GM21360 (cell line): ENCODE measurements at regions not wholly inside any gene's neighbourhood (a gene's known extent, or its start where the extent isn't known, plus 50 kb on each side); places are given as distances from the start of the nearest gene placed in this dataset.

Experiments
- ATAC-seq: cut with Tn5 transposase; IDR thresholded peaks from one replicate; pipeline ENCODE4 v1.9.1; 2021; ENCODE audit warnings: mild to moderate bottlenecking, moderate library complexity; ENCODE audit not compliant: unreplicated experiment

DNA sequence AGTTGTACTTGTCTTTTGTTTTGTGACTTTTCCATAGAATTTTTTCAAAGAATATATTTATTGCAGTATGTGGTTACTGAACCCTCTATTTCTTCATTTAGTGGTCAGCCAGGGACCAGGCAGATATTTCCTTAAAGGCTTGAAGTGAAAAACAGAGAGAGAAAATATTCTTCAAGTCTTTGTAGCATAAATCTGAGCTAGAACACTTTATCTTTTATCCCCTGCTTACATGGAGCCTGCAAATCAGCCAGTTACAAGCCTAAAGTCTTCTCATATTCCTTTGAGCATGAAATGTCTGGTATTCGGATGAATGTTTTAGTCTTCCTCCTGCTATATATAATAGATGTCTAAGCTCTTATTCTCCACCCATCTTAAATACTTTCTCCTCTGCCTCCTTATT, 1557.5 kb upstream of the ACVR2A start:
- no peak for ATAC-seq

DNA sequence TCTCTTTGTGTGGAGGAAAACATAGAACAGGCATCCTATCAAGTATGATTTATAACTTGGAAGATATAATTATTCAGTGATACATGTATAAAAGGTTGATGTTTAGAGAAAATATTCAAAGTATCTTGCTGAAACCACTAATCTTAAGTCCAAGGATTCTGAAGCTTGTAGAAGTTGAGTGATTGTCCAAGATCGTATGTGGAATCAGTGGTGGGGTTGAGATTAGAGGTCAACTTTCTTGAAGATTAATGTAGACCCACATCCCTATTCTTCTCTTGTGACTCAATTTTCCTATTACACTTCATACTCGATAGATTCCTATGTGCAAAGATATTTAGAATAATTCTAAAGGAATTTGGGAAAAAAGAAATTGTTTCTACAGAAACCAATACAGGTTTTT, 1565.9 kb upstream of the ACVR2A start:
- no peak for ATAC-seq

DNA sequence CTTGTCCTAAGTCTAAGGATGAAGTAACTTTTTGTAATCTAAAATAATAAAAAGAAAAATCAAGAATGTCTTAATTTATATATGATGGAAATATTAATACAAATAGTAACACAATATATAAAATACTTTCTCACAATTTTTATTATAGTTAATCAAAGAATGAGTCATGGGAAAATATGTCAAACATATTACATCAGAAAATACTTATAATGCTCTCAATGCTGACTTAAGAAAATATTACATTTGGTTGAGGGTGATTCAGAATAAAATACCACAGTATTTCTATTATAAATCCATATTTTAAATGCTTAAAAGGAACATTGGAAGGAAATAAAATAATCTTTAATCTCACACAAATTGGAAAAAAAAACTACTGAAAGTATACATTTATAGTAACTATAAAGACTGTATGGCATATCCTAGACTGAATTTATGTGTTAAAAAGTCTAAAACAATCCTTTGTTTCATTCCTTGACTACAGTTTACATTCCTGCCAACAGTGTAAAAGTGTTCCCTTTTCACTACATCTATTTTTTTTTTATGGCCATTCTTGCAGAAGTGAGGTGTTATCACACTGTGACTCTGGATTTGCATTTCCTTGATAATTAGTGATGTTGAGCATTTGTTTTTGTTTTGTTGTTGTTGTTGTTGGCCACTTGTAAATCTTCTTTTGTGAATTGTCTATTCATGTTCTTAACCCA, 1573.5 kb upstream of the ACVR2A start:
- no peak for ATAC-seq

DNA sequence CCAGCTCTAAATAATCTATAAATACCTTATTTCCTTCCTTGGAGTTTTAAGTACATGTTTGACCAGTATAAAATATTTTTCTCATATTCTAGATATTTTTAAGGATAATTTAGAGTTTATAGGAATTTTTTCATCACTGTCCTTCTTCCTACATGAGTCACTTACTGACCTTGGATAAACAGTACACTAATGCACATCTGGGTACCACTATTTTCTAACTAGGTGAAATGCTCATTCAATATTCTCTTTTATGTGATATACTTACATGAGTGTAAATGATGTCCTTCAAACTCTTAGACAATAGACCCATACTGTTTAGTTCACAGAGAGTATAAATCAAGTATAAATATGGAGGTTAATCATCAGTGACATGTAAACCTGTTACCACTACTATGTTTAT, 1574.2 kb upstream of the ACVR2A start:
- ATAC-seq, result no peak

DNA sequence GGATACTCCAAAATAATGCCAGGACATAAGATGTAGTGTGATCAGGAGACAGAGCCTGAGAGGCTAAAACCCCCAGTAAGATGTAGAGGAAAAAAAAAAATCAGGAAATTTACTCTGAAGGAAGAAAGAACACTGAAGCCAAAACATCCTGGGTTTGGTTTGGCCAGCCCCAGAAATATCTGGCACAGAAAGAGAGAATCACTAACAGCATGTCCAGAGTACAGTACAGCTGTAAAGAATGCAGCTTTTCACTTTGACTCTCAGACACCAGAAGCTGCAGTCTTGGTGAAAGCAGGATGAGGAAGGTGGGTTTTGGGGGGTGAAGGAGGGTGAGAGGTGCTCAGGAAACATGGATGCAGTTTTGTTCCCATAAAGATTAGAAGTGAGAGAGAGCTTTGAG, 1577.7 kb upstream of the ACVR2A start:
- ATAC-seq, result no peak

DNA sequence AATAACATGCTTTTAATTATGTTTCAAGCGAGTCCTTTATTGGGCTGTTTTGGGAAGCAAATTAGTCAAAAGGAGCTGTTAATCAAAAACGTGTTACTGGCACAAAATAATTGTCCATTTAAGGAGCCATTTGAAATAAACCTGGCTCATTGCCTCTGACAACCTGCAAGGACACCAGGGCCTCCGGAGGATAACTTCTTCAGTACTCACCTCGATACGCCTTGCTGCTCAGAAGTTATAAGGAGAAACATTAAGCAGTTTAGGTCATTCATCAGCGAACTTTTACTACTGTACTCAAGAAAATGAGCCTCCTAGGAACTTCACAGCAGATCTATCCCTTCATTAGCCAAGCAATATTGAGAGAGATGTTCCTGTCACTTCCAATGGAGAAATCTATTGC, 1579.2 kb upstream of the ACVR2A start:
- no peak for ATAC-seq

DNA sequence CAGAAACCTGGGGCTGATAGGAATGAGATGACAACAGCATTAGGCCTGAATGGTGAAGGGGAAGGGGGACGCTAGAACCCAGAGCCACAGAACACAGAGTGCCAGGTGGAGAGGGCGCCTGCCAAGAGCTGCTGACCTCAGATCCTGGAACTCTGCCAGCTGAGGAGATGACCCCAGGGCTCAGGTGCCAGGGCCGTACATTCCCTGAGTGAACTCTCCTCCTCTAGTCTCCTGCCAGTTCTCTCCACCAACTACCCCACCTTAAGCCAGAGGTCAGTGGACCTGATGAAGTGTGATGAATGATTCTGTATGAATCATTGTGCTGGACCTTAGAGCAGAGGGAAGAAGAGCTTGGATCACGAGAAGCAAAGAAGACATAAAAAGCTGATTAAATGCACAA, 1582.2 kb upstream of the ACVR2A start:
- no peak for ATAC-seq

DNA sequence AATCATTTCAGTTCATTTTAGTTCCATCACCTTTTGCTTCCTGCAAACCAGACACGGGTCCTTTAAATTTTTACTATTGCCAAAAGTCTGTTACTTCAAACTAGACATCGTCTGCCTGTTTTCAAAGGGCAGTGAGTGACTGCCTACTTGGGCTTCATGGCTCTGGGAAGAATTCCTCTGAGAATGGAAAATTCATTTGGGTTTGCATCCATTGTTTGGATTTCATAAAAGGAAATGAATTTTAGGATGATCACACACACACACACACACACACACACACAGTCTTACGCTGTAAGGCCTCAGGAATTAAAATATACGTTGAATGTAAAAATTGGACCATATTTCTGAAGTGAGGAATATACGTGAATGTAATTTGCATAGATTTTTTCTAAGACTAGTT, 1584.3 kb upstream of the ACVR2A start:
- no peak for ATAC-seq

DNA sequence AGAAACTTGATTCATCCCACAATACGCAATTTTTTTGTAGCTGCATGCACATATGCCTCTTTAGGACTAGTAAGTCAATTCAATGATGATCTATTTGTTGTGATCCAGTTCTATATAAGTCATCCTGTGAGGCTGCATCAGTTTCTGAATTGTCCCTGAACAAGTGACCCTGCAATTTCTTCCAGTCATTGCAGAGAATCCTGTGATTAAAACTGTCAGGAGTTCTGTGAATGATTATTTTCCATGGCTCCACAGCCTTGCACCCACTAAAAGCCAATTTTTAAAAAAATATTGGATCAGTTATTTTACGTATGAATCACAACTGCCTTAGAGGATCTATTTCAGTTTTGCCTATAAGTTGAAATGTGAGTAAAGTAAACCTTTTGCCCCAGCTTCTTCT, 1585.0 kb upstream of the ACVR2A start:
- no peak for ATAC-seq

DNA sequence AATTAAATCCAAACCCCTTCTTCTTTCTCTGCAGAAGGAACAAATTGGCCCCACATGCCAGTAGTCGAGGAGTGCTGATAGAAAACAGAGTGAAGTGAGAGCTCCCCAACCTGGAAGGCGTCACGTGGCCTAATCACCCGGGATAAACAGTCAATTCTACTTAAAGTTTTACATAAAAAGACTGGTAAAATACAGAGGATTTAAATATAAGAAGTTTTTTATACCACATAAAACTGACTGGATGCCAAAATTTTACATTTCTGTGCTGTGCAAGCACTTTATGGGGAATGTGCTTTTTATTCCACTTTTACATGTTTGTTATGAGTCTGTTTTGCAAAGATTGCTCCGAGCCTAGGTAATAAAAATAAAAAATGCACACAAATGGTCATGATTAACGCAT, 1586.8 kb upstream of the ACVR2A start:
- no peak for ATAC-seq

DNA sequence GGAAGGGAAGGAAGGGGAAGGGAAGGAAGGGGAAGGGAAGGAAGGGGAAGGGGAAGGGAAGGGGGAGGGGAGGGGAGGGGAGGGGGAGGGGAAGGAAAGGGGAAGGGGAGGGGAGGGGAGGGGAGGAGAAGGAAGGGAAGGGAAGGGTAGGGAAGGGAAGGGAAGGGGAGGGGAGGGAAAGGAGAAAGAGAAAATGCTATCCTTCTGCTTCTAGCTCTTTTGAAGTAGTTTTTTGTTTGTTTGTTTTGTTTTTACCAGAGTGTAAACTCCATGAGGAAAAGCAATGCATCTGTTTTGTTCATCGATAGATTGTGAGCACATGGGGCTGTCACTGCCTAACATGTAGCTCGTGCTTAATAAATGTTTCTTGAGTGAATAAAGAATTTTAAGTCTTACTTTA, 1592.7 kb upstream of the ACVR2A start:
- no peak for ATAC-seq

DNA sequence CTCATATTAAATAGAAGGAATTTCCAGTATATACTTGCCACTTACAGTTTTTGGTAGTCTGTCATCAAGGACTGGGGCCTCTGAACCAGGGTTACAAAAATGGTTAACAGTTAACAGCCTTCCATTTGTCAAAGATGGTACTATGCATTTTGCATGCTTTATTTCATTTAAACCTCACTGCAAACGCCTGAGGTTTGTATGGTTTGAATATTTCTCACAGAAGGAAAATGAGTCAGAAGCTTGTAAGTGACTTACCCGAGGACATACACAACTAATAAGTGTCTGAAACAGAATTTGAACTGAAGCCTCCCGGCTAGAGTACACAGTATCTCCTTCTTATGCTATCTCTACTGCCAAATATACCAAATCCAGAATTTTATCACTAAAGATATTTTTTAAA, 1593.5 kb upstream of the ACVR2A start:
- ATAC-seq, result no peak

DNA sequence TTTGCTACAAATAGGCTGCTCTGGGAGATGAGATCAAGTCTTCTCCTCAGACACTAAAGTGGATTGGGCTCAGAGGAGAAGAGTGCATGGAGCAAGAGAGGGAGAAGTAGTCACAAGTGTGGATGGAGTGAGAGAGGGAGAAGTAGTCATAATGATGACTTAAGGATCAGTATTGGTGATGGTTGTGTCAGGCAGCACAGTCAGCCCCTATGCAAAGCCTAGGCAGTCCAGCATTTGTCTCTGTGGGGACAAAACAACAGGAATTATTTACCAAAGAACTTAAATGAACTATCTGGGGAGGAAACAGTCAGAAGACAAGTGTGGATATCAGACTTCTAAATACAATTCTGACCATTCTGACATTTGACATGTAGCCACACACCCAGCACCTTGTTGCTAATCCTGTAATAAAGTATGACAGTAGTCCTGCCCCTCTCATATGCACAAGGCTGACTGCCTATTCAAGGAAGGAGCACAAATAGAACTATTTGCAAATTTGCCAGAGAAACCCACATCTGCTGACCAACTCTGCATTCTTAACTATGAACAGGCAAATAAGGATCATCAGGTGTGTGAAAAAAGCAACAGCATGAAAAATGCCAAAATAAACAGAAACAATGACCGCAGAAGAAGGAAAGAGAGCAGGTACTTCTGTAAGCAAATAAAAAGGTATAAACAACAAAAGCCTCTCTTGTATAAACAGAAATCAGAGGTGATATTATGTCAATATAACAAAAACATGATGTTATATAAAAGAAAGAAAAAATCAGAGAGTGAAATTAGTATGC, 1597.9 kb upstream of the ACVR2A start:
- ATAC-seq, result no peak

DNA sequence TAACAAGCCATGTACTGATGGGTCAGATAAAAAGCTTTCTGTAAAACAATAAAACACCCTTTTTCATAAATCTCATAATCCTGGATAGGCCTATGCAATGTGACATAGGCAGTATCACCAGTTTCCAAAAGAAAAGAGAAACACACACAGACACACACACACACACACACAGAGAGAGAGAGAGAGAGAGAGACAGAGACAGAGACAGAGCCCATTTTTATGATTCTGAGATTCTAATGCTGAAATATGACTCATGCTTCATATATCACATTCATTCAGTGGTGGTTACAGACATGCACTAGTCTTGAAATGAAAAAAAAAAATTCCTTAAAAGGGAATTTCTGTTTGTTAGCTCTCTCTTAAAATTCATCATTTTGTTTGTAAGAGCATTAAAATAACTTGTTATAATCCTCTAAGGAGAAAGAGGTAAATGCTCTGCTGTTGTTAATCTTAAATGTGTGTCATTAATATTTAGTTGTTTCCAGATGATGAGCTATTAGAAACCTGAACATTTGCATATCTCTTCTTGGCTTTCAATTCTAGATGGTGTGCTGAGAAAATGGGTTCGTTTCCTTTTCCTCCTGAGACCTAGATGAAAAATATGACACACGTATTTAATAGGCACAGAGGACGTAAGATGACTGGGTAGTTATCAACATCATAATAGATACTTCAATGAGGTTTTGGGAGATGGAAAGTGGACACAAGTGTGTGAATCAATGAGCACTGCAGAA, 1598.7 kb upstream of the ACVR2A start:
- ATAC-seq, result no peak

DNA sequence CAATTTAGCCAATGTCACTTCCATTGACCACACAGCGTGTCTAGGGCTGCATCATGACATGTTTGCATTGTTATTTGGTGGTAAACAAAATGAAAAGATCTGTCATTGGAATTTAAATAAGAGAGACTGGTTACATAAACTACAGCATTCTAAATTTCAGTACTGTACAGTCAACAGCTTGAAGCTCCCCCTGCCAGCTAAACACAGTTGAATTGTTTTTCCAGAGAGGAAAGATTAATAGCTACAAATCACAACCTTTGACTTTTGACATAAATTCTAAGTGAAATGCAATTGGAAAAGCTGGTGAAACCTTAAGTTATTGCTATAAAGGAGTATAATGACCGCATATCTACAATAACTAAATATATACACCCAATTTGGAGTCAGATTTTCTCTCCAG, 1600.0 kb upstream of the ACVR2A start:
- ATAC-seq, result no peak

DNA sequence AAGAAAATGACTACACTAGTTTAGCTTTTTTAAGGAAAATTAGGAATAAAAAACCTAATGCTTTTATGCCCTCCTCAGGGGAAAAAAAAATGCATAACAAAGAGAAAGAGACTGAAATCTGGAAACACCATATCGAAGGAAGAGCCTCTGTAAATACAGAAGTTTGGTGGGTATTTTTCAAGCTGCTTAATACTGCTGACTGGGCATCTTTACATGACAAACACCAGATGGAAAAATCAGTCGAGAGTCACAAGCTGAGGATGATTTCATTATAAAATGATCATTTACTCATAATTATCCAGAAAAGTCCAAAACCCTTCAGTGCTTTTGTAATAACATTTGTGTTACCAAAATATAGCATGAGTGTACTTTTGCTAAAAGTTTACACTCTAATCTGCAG, 1600.7 kb upstream of the ACVR2A start:
- ATAC-seq, result no peak

DNA sequence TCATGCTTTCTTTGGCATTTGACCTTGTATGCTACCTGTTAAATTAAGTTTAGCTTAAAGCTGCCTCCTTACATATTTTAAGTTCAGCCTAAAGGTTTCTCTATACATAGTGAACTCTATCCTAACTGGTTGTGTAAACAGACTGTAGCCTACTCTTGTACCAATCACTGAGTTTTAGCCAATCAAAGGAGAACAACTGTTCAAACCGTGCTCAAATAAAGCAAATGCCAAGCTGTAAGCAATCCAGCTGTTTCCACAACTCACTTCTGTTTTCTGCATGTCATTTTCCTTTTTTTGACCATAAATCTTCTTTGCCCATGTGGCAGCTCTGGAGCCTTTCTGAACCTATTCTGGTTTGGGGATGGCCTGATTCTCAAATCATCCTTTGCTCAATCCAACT, 1603.8 kb upstream of the ACVR2A start:
- ATAC-seq, result no peak

DNA sequence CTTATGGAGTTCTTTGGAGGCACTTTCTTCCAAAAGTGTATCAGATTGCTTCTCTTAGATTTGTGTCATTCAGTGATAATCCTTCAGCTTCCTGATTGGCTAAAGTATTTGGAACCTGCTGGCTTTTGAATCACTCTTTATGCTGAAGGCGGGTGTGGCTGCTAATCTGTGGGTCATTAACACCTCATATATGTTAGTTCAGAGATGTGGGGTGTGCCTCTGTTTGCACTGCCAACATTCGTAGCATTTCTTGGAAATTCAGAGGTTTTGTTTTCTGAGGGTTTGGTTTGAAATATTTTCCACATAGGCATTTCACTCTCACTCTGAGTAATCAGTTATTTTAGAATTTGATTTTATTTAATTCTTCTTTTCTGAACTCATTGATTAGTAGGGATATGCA, 1604.4 kb upstream of the ACVR2A start:
- no peak for ATAC-seq

DNA sequence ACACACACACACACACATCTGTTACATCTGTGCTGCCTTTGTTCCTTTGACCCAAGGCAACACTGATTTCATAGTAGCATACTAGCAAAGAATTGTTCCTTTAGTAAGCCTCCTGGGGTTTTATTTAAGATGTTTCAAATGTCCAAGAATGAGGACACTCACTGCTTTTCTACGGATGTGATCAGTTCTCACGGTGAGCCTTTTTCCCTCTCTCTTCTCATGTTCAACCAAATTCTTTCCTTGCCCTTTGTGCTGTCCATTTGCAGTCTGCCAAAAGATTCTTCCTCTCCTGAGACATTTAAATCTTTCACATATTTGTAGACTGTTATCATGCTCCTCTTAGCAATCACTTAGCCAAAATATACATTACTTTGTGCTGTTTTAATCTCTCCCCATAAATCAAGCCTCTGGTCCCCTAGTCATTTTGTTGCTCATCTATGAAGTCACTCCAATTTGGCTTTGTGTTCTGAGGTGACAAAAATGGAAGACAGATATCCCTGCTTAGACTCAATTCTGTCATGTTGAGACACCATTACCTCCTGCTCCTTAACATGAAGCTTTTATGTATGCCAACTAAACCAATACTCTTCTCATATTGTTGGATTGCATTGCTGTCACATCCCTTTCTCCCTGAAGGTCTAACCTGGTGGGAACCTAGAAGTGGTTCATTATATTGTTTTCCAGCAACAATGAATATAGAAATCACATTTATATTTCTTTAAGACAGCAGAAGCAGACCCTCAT, 1605.3 kb upstream of the ACVR2A start:
- ATAC-seq, result no peak

DNA sequence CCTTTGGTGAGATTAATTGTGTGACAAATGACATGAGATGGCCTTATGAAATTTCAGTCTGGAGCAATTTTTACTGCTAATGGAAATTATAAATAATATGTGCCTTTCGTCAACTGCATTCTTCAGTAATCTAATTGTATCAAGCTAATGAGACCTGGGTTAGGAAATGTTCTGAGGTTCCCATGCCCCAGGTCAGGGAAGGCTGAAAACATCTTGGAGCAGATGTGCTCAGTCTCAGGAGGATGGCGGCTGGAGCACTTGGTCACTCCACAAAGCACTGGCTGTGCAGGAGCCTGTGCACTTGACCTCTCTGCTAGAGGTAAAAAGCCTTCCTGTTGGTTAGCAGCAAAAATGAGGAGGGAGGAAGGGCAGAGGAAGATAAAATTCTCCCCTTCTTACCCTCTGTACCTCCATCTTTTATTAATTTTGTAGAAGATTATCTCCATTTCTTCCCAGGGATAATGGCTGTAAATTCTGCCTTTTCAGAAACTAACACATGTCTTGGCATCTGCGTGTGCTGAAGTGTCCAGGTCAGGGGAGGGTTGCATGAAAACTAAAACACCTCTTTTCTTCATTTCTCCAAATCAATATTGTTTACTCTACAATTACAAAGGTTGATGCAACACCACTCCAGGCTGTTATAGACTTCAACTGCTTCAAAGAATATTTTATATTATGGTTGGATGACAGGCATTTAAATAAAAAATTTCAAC, 1606.4 kb upstream of the ACVR2A start:
- no peak for ATAC-seq

DNA sequence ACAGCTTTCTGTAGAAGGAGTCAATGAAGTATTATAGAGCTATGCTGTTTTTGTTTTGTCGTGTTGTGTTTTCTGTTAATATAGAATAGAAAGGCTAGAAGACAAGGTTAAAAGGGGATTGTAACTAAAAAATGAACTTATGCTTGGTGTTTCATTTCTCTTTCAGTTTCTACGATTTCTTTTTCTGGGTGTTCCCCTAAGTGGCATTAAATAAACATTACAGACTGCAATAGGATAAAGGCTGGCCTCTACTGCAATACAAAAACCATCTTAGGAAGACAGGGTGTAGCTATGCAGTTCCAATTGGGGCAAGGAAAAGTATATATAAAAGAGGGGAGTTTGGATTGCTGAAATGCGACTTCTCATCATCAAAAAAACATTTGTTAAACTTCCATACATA, 1609.7 kb upstream of the ACVR2A start:
- no peak for ATAC-seq
